ENCODE measurements at regions not wholly inside any gene's neighbourhood (a gene's known extent, or its start where the extent isn't known, plus 50 kb on each side); places are given as distances from the start of the nearest gene placed in this dataset.

GRCh38 chrX:39508300-39508692 lies 589.5 kb downstream of the BCOR start:
- DNase-seq = no peak

- no peak for DNase-seq
These were observed 588.6 kb downstream of the BCOR start for GRCh38 chrX:39509157-39509556.

GRCh38 chrX:39513836-39514235 lies 583.9 kb downstream of the BCOR start:
- no peak for DNase-seq

GRCh38 chrX:39514801-39515200 lies 583.0 kb downstream of the BCOR start:
- no peak for DNase-seq

- DNase-seq = no peak
These were observed 581.3 kb downstream of the BCOR start for GRCh38 chrX:39516427-39516841.

GRCh38 chrX:39518476-39519029 lies 579.2 kb downstream of the BCOR start:
- no peak for DNase-seq

GRCh38 chrX:39519030-39519488 lies 578.7 kb downstream of the BCOR start:
- DNase-seq = no peak

- DNase-seq = no peak
These were observed 578.0 kb downstream of the BCOR start for GRCh38 chrX:39519566-39520301.

GRCh38 chrX:39525758-39526157 lies 572.0 kb downstream of the BCOR start:
- DNase-seq = no peak

- DNase-seq = peak; percentile 51 to 75 (median 62)
These were observed 570.7 kb downstream of the BCOR start for GRCh38 chrX:39527025-39527424.

GRCh38 chrX:39528161-39528916 lies 569.4 kb downstream of the BCOR start:
- no peak for DNase-seq

GRCh38 chrX:39532761-39533160 lies 565.0 kb downstream of the BCOR start:
- DNase-seq = no peak

- no peak for DNase-seq
These were observed 562.8 kb downstream of the BCOR start for GRCh38 chrX:39534949-39535348.

GRCh38 chrX:39536211-39536610 lies 561.5 kb downstream of the BCOR start:
- DNase-seq = no peak

GRCh38 chrX:39541881-39542280 lies 555.9 kb downstream of the BCOR start:
- DNase-seq = no peak

GRCh38 chrX:39542316-39542715 lies 555.4 kb downstream of the BCOR start:
- DNase-seq = no peak

- DNase-seq = no peak
These were observed 546.9 kb downstream of the BCOR start for GRCh38 chrX:39550795-39551361.

GRCh38 chrX:39551762-39552161 lies 546.0 kb downstream of the BCOR start:
- no peak for DNase-seq

- DNase-seq = no peak
These were observed 542.3 kb downstream of the BCOR start for GRCh38 chrX:39555431-39555830.

GRCh38 chrX:39556056-39556455 lies 541.7 kb downstream of the BCOR start:
- DNase-seq = no peak

GRCh38 chrX:39559229-39559628 lies 538.5 kb downstream of the BCOR start:
- DNase-seq = no peak

GRCh38 chrX:39560271-39560670 lies 537.5 kb downstream of the BCOR start:
- DNase-seq = no peak

GRCh38 chrX:39563178-39563577 lies 534.6 kb downstream of the BCOR start:
- peak in 2 of 4 experiments; percentile 18 to 23 for DNase-seq

Measured in suppressor macrophage (primary cell).